ENCODE measurements at regions not wholly inside any gene's neighbourhood (a gene's known extent, or its start where the extent isn't known, plus 50 kb on each side); places are given as distances from the start of the nearest gene placed in this dataset.

GRCh38 chr6:119844387-119844786 lies 494.8 kb upstream of the MAN1A1 start:
- Histone ChIP-seq H3K4me2 (ENCODE audit: insufficient read depth in 1 of 2, low read depth in 2 of 2, low read length in 2 of 2) (no peak overlapping the region), H2BK5ac (ENCODE audit: low read depth, low read length) (no peak overlapping the region), H3K4me1 (replicated peaks in 1 of 4; ENCODE audit: control insufficient read depth in 3 of 4, insufficient read depth in 4 of 4, low read length in 3 of 4) (no peaks in the 10 kb centered on the region), H2BK12ac (ENCODE audit: low read depth, low read length) (no peak overlapping the region), H4K91ac (replicated peaks; ENCODE audit: insufficient read length, low read length) (no peak overlapping the region), H3K4ac (replicated peaks; ENCODE audit: insufficient read length, low read depth, low read length) (no peak overlapping the region), H3K79me2 (ENCODE audit: control insufficient read depth in 1 of 2, insufficient read depth in 2 of 2, low read length in 2 of 2) (no peaks in the 10 kb centered on the region), H3K9ac (replicated peaks in 1 of 4; ENCODE audit: extremely low read depth in 1 of 4, low read depth in 3 of 4, low read length in 3 of 4) (no peak overlapping the region), H3K27me3 (replicated peaks in 1 of 4; ENCODE audit: control insufficient read depth in 3 of 4, extremely low read depth in 1 of 4, insufficient read depth in 3 of 4, low read length in 3 of 4) (no peaks in the 10 kb centered on the region), H3K36me3 (ENCODE audit: control insufficient read depth in 2 of 4, insufficient read depth in 4 of 4, low read length in 3 of 4) (no peaks in the 10 kb centered on the region), H2AK5ac (ENCODE audit: low read depth, low read length) (no peak overlapping the region), H2AFZ (ENCODE audit: low read length) (no peak overlapping the region), H4K5ac (ENCODE audit: insufficient read length, low read depth, low read length) (no peak overlapping the region), H3K79me1 (ENCODE audit: low read depth, low read length) (no peaks in the 10 kb centered on the region), H3K23me2 (ENCODE audit: low read depth, low read length) (no peaks in the 10 kb centered on the region), H4K20me1 (replicated peaks in 1 of 2; ENCODE audit: control insufficient read depth in 1 of 2, insufficient read depth in 2 of 2, low read length in 2 of 2) (no peaks in the 10 kb centered on the region), H3K56ac (replicated peaks; ENCODE audit: insufficient read length, low read depth, low read length) (no peak overlapping the region), H2BK20ac (ENCODE audit: low read length) (no peak overlapping the region), H3K4me3 (ENCODE audit: extremely low read depth in 1 of 4, insufficient read depth in 2 of 4, low read depth in 3 of 4, low read length in 4 of 4) (no peak overlapping the region), H3K18ac (ENCODE audit: extremely low read depth, low read length) (no peak overlapping the region), H4K8ac (ENCODE audit: extremely low read depth, insufficient read depth, low read length) (no peak overlapping the region), H2BK120ac (replicated peaks; ENCODE audit: low read depth, low read length) (no peak overlapping the region), H3K23ac (ENCODE audit: insufficient read length) (no peak overlapping the region), H3K14ac (ENCODE audit: insufficient read length) (no peak overlapping the region), H2BK15ac (ENCODE audit: low read length) (no peak overlapping the region), H3K9me3 (ENCODE audit: insufficient read depth in 2 of 2, low read depth in 1 of 2, low read length in 1 of 2) (no peaks in the 10 kb centered on the region), H3K27ac (ENCODE audit: low read depth, low read length) (no peak overlapping the region)
- WGBS, 2 experiments (ENCODE audit: extremely low coverage in 1 of 2, insufficient coverage in 1 of 2, insufficient read length in 1 of 2, insufficient replicate concordance in 2 of 2, low coverage in 1 of 2, low lambda C conversion rate in 2 of 2, missing lambda C conversion rate in 1 of 2), result 50% methylated on average over 2 of the region's 2 CpGs; no CpG with 5 or more reads in 1 of the 2 experiments
- TF ChIP-seq RBBP5 (IDR thresholded peaks at IDR 0.05; ENCODE audit: borderline replicate concordance, low read depth, low read length) (no peak), SIN3A (conservative IDR thresholded peaks at IDR 0.05 in 1 of 2, IDR thresholded peaks at IDR 0.05 in 1 of 2; ENCODE audit: low read depth in 1 of 2, low read length in 2 of 2) (no peak), CEBPB (IDR thresholded peaks at IDR 0.05; ENCODE audit: low read depth, low read length) (no peak), ATF2 (IDR thresholded peaks at IDR 0.05; ENCODE audit: low read length) (no peak), BRCA1 (IDR thresholded peaks at IDR 0.05; ENCODE audit: low read depth, low read length) (no peak), KDM1A (IDR thresholded peaks at IDR 0.05; ENCODE audit: borderline replicate concordance, low read length) (no peak), TAF1 (IDR thresholded peaks at IDR 0.05; ENCODE audit: low read depth, low read length) (no peak), GABPA (IDR thresholded peaks at IDR 0.05; ENCODE audit: borderline replicate concordance, insufficient read depth, low read length) (no peak), POLR2A (IDR thresholded peaks at IDR 0.05; ENCODE audit: control extremely low read depth in 1 of 2, low read depth in 2 of 2, low read length in 2 of 2) (no peak)
- no peak for DNase-seq (ENCODE audit: low read depth in 1 of 2, low spot score in 2 of 2)
- ChIA-PET CTCF (ENCODE audit: partially characterized antibody) (no interaction called here), POLR2A (ENCODE audit: partially characterized antibody) (no interaction called here)
- no peak for FAIRE-seq
